HG03097 (cell line): ENCODE measurements at regions not wholly inside any gene's neighbourhood (a gene's known extent, or its start where the extent isn't known, plus 50 kb on each side); places are given as distances from the start of the nearest gene placed in this dataset.
"Not testable (repeated sequence)": the region's sequence is repeated elsewhere in the genome, so short reads cannot be mapped to it uniquely, and the experiment has no call there.

Experiments used
- ATAC-seq: cut with Tn5 transposase; IDR thresholded peaks from one replicate; pipeline ENCODE4 v1.9.1; 2021; ENCODE audit not compliant: unreplicated experiment, low FRiP score

DNA sequence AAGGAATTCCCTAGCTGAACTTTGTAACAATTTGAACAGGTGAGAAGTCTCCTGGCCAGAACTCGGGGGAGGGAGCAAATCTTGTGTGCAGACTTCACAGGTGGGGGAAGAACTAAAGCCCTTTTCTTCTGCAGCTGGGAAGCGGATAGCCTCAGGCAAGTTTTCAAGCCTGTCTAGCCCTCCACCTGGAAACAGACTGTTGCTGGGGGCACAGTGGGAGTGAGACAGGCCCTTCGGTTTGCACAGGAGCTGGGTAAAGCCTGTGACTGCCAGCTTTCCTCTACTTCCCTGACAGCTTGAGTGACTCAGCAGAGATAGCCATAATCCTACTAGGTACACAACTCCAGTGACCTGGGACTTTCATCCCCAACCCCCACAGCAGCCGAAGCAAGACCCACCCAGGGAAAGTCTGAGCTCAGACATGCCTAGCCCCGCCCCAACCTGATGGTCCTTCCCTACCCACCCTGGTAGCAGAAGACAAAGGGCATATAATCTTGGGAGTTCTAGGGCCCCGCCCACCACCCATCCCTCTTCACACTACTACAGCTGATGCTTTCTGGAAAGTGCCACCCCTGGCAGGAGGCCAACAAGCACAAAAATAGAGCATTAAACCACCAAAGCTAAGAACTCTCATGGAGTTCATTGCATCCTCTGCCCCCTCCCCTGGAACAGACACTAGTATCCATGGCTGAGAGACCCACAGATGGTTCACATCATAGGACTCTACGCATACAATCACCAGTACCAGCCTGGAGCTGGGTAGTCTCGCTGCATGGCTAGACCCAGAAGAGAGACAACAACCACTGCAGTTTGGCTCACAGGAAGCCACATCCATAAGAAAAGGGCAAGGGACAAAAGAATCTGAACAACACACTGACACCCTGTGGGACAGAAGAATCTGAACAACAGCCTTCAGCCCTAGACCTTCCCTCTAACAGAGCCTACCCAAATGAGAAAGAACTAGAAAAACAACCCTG is 479.0 kb downstream of the RAP2B start:
- no peak for ATAC-seq

DNA sequence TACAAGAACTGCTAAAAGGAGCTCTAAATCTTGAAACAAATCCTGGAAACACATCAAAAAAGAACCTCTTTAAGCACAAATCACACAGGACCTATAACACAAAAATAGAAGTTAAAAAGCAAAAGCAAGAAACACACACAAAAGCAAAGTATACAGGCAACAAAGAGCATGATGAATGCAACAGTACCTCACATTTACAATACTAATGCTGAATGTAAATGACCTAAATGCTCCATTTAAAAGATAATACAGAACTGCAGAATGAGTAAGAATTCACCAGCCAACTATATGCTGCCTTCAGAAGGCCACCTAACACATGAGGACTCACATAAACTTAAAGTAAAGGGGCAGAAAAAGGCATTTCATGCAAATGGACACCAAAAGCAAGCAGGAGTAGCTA is 478.6 kb upstream of the ARHGEF26 start:
- ATAC-seq = not testable (repeated sequence)

DNA sequence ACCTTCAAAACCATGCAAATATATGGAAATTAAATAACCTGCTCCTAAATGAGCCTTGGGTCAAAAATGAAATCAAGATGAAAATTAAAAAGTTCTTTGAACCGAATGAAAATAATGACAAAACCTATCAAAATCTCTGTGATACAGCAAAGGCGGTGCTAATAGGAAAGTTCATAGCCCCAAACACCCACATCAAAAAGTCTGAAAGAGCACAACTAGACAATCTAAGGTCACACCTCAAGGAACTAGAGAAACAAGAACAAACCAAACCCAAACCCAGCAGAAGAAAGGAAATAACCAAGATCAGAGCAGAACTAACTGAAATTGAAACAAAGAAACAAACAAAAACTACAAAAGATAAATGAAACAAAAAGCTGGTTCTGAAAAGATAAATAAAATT is 477.7 kb upstream of the ARHGEF26 start:
- ATAC-seq = not testable (repeated sequence)

DNA sequence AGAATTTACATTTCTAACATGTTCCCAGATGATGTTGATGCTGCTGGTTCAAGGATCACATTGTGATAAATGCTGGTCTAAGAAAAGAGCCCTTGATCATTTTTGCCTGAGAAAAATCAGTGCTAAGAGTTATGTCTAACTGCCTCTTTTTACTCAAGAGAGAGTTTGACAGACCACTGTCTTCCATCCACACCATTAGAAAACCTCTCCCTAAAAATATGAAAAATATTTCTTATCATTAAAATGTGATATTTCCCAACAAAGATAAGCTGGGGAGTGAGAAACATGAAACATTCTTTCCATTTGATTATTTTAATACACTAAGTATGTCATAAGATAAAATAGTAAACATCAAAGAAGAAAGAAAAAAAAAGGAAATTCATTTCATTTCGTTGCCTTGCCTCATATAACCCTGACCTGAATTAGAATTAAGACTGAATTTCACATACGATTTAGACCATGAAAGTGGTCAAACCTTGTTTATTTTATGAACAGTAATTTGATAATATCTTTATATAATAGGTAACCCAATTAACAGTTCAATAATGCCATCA is 471.8 kb upstream of the ARHGEF26 start:
- ATAC-seq = no peak

DNA sequence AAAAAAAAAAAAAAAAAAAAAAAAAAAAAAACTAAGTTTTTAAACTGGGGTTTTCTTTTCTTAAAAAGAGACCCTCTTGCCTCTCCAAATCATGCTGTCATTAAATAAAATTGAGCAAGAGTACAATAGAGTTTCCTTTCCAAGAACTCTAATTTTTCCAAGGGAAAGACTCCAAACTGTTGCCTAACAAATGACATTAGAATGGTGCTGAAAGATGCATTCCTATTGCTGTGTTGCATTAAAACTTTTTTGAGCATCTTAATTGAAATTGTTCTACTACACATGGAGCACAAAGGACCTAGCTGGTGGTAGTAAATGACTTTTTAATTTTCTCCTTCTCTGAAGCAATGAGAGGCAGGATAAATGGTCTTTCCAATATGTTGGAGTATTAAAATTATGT is 469.1 kb upstream of the ARHGEF26 start:
- ATAC-seq = no peak

DNA sequence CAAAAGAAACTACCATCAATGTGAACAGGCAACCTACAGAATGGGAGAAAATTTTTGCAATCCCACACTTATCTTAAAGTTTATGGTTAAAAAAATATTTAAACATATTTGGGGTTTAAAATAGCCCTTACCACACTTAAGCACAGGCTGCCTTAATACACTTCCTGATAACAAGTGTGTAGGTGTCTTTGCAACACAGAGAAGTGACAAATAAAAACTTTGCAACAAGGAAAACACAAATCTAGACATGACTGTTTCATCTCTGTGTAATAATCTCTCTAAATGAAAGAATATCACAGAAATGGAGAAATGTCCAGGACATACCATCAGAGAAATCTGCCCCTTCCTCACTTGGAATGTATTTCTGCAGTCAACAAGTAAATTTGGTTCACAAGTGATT is 464.1 kb upstream of the ARHGEF26 start:
- ATAC-seq = no peak

DNA sequence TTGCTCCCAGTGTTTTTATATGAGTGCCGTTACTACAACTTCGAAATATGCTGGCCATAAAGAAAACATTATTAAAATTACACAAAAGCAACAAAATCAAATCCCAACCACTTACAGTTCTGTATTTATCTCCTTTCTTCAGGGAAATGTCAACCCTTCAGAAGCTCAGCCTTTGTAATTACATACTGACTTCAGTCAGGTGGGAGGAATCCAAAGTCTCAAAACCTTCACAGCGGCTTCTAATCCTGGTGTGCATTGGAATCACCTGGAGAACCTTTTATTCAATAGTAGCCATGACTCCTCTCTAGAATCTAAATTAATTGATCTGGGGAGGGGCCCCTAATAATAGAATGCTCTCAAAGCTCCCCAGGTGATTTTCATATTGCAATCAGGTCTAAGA is 463.7 kb upstream of the ARHGEF26 start:
- no peak for ATAC-seq

DNA sequence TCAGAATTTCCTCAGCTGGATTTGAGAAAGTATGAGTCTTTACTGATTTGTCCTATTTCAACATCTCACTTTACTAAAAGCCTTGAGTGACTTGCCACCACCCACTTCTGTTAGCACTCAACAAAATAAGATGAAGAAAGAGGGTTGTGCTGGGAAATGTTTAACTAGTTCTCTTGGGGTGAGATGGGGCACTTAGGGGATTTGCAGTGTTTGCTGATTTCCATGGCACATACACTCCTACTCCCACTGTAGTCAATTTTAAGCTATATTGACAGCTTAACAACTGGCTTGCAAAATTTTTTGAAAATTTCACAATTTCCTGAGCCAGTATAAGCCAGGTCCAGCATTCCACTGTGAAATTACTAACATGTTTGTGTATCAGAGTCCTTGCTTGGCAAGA is 463.1 kb upstream of the ARHGEF26 start:
- no peak for ATAC-seq

DNA sequence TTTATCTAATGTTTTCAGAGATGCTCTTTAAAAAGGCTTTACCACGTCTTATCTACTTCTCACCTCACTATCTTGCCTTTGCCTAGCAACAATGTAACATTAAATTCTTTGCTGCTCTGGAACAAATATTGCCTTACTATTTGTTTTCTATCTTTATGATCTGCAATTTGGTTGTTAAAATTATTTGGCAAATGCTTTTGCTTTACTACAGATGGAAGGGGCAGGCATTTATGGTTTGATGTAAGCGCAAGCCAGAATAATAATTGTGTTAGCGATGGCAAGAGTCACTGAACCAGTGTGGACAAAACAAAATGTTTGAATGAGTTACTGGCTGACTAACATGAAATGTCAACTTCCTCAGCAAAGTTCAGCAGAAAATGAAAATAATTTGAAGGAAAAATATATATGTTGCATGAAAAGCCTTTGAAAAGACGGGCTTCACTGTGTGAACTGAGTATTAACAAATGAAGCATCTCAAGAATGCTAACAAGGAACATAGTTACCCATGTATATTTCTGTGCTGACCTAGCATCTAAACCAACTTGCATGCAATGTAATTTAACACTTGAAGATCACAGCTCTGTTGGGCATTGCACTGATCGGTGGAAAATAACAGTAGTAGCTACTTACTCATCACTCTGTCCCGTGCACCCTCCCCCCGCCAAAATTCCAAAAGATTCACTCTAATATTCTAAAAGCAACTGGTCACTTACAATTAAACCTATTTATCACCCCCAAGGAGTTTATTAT is 454.0 kb upstream of the ARHGEF26 start:
- ATAC-seq = no peak

DNA sequence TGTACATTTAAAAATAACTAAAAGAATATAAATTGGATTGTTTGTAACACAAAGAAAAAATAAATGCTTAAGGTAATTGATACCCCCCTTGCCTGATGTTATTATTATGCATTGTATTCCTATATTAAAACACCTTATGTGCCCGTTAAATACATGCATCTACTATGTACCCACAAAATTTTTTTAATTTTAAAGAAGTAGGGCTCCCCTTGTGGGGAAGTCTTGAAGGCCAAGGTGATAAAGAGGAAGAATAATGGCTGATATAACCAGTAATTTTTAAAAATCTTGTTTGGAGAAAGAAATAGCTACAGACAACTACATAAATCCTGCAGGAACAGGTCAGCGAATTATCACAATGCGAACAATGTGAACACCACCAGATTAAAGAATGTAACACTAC is 451.7 kb upstream of the ARHGEF26 start:
- no peak for ATAC-seq

DNA sequence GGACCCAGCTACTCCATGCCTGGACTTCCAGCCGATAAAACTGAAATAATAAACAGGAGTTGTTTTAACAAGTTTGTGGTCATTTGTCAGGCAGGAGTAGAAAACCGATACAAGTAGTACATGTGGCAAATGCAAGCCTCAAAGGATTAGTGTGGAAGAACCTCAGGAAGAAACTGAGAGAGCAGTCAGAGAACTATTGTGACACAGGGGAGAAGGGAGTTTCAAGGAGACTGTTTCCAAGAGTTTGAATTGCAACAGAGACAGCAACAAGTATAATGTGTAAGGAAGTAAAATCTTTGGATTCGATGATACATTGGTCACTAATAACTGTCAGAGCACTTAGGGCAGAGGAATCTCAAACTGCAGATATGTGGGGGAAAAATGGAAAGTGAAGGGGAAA is 450.6 kb upstream of the ARHGEF26 start:
- no peak for ATAC-seq

DNA sequence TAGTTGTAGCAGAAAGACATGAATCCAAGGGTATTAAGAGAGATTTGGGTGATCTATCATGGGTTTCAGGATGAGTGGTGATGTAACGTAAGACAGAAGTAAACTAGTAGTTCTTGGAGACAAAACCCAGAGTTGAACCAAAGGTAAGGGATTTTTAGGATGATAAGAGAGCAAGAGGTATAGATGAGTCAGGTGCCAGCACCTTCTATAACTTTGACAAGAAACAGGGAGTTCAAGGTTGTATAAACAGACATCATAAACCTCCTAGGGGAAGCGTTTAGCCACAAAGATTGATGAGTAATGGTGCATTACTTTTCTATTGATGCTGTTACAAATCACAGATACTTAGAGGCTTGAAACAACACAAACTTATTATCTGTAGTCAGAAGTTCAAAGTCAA is 447.3 kb upstream of the ARHGEF26 start:
- ATAC-seq = no peak

DNA sequence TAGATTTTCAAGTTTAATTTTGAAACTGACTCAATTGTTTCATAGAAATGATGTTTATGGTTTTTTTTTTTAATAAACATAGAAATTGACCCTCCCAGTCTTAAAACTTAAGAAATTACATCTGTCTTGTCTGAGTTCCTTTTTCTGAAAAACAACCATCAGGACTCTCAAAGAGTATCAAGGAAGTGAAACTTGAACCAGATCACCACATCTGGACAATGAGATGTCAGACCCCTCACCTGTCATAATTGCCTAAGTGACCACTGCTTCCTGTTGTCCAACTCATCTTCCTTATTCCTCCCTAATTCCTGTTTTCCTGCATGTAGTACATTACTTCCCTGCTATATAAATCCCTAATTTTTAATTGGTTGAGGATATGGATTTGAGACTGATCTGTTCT is 441.5 kb upstream of the ARHGEF26 start:
- no peak for ATAC-seq

DNA sequence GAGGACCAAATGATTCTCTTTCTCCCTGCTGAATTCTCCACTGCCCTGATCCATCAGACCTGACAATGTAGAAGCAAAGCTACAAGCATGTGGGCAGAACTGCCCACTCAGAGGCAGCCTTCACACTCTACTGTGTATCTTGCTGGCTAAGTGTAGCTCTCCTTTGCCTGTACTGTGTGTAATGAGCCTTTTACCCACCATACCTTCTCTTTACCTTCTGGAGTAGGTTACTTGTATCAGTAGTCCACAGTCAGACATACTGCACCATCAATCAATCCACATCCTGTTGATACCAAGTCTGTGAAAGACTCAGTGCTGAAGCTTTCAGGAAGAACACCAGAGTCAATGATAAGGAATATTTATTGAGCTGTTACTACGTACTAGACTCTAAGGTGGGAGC is 440.7 kb upstream of the ARHGEF26 start:
- no peak for ATAC-seq

DNA sequence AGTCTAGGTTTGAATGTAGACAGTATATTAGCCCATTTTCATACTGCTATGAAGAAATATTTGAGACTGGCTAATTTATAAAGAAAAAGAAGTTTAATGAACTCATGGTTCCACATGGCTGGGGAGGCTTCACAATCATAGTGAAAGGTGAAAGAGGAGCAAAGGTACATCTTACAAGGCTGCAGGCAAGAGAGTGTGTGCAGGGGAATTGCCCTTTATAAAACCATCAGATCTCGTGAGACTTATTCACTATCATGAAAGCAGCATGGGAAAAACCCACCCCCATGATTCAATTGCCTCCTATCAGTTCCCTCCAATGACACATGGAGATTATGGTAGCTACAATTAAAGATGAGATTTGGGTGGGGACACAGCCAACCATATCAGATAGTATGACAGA is 440.1 kb upstream of the ARHGEF26 start:
- ATAC-seq = no peak

DNA sequence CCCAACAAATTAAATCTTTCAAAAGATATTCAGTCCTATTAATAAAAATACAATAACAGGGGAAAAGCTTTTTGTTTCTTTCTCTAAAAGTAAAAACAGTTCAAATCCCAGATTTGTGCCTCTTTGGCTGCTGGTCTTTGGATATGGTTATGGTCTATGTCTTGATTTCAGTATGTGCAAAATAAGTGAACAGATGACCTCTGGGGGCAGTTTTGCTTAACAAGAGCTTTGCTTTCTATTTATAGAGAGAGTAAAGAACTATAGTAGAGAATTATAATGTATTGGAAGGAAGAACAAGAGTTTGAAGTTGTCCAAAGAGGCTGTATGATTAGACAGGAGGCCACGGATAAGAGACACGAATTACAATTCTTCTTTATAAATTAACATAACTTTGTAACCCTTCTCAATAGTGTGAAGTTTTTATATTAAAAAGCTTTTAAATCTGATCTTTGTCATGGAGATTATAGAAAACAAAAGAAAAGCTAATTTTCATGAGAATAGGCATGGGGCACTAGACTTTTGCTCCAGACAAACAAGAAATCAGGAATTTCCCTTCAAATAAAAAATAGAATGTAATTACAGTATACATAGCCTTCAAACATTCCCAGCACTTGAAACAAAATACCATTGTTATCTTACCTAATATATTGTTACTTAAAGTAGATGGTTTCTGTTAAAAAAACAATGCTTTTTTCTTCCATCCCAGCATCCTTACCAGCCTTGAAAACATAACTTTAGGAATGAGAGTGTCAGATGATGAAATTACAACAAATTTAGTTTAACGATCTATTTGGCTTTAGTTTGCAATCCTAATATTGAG is 432.7 kb upstream of the ARHGEF26 start:
- no peak for ATAC-seq

DNA sequence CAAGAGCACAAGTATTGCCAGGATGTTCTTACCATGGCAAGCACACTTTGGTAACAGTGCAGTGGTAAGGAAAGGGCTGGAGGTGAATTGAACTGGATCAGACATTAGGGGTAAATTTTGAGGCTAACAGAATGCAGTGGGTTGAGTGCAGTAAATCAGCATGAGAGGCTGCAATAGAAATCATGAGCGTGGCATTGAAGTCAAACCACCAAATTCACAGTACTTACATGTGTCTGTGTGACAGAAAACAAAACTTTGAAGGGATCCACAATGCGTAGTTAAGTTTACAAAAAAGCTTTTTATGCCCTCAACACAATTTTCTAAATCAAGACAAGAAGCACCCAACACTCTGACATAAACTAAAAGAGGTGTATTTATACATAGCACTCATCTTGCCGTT is 428.0 kb upstream of the ARHGEF26 start:
- no peak for ATAC-seq

DNA sequence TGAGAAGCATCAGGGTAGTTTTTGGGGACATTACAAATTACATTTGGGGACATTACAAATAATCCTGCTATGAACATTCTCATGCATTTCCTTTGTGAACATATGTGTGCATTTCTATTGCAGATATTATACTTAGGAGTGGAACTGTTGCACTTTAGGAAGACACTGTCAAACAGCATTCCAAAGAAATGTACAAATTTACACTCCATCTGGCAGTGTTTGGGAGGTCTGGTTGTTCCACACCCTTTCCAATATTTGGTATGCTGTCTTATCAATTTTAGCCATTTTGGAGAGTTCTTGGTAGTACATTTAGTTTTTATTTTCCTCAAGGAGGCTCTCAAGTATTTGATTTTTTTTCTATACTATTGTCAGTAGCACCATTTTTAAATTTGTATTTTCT is 419.1 kb upstream of the ARHGEF26 start:
- ATAC-seq = no peak

DNA sequence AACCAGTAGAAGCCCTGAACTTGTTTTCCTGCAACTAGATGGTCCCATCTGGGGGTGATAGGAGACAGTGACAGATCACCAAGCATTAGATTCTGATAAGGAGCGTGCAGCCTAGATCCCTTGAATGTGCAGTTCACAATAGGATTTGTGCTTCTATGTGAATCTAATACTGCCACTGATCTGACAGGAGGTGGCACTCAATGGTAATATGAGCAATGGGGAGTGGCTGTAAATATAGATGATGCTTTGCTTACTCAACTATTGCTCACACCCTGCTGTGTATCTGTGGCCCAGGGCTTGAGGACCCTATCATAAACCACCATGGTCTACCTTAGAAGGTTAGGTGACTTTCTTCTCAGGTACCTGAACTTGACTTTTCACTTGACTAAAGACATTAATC is 417.1 kb upstream of the ARHGEF26 start:
- ATAC-seq = no peak

DNA sequence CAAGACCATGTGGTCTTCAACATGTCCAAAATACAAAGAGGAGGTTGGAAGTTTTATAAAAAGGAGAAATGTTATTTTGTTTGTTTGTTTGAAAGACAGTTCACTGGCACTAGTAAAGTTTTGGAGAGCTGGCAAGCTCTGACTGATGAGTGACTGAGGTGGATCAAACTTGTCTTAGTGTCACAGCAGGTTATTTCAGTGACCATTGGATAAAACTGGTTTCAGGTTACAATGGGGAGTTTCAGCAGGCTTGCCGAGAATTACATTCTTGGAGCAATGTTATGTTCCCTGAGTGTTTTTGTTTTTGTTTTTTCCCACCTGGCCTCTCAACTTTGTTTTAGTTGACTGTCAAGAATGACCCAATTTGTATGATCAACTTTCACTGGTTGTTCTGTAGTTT is 414.5 kb upstream of the ARHGEF26 start:
- no peak for ATAC-seq

DNA sequence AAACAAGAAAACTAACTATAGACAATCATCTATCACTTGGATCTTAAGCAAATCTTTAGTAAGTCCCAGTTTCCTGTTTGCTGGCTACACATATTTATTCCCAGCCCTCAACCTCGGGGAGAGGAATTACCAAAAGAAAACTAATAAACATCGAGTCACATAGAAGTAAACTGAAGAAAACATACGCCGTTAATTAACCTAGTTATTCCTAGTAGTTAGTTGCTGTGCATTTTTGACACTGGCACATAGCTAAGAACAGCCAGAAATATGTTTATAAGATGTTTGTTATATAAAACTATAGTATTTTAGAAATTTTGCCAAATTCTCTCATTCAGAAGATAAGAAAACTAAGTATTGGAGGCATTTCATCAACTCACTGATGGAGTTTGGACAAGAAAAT is 407.2 kb upstream of the ARHGEF26 start:
- no peak for ATAC-seq
